Fibroblast of pulmonary artery (primary cell): ENCODE measurements at regions not wholly inside any gene's neighbourhood (a gene's known extent, or its start where the extent isn't known, plus 50 kb on each side); places are given as distances from the start of the nearest gene placed in this dataset.
A peak's percentile ranks its signal among the peaks of the same experiment; 100 is the strongest.

Experiments
- DNase-seq: peaks from one replicate; pipeline ENCODE4 v3.0.0-alpha.2; 2010; ENCODE audit warnings: low read depth
- H3K4me3 ChIP-seq: replicated peaks from 2 replicates; pipeline ENCODE4 v1.5.1; 2011; ENCODE audit warnings: low read depth, mild to moderate bottlenecking, control low read depth, low read length, moderate library complexity
- TF ChIP-seq, protein P1 (sequence below): IDR thresholded peaks from 2 replicates; pipeline ENCODE4 v1.5.1; 2011; ENCODE audit warnings: mild to moderate bottlenecking, control low read depth, low read length, inconsistent platforms; ENCODE audit errors: missing control alignments

DNA sequence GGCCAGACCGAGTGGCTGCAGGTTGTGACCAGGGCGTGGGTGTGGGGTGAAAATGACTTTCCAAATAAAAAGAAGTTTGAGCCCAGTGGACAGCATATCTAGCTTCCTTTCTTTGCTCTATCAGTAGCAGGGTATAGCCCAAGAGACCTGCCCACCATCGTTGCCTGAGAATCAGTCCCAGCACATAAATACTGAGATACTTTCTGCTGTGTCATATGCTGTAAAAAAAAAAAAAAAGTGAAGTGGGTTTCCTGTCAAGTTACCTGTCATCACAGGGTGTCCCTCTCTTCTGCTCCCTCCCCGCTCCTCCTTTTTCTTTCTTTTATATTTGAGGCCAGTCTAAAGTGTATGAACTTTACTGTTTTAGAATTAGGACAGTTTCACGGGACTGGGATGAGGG lies 330.3 kb upstream of the BOD1L1 start:
- TF ChIP-seq, protein P1, sequence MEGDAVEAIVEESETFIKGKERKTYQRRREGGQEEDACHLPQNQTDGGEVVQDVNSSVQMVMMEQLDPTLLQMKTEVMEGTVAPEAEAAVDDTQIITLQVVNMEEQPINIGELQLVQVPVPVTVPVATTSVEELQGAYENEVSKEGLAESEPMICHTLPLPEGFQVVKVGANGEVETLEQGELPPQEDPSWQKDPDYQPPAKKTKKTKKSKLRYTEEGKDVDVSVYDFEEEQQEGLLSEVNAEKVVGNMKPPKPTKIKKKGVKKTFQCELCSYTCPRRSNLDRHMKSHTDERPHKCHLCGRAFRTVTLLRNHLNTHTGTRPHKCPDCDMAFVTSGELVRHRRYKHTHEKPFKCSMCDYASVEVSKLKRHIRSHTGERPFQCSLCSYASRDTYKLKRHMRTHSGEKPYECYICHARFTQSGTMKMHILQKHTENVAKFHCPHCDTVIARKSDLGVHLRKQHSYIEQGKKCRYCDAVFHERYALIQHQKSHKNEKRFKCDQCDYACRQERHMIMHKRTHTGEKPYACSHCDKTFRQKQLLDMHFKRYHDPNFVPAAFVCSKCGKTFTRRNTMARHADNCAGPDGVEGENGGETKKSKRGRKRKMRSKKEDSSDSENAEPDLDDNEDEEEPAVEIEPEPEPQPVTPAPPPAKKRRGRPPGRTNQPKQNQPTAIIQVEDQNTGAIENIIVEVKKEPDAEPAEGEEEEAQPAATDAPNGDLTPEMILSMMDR = no peak
- no peak overlapping the region for H3K4me3 ChIP-seq
- no peak for DNase-seq

DNA sequence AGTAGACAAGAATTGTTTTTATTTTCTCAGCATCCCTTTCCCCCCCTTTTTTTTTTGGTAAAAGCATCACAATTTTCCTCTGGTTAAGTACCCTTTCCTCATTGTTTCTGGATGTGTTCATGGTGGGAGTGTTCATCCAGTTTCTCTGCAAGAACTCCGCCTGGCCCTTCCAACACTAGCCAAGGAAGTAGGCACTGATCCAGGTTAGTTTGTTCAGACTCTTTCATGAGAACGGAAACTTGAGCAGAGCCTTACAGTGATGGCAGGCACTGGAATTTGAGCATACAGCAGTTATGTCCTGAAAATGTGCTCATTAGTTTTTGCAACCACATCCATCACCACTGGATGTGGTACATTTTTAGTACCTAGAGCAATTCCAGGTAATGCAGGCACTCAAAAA lies 336.1 kb upstream of the BOD1L1 start:
- TF ChIP-seq, protein P1 = no peak
- no peak overlapping the region for H3K4me3 ChIP-seq
- peak; percentile 90 for DNase-seq

DNA sequence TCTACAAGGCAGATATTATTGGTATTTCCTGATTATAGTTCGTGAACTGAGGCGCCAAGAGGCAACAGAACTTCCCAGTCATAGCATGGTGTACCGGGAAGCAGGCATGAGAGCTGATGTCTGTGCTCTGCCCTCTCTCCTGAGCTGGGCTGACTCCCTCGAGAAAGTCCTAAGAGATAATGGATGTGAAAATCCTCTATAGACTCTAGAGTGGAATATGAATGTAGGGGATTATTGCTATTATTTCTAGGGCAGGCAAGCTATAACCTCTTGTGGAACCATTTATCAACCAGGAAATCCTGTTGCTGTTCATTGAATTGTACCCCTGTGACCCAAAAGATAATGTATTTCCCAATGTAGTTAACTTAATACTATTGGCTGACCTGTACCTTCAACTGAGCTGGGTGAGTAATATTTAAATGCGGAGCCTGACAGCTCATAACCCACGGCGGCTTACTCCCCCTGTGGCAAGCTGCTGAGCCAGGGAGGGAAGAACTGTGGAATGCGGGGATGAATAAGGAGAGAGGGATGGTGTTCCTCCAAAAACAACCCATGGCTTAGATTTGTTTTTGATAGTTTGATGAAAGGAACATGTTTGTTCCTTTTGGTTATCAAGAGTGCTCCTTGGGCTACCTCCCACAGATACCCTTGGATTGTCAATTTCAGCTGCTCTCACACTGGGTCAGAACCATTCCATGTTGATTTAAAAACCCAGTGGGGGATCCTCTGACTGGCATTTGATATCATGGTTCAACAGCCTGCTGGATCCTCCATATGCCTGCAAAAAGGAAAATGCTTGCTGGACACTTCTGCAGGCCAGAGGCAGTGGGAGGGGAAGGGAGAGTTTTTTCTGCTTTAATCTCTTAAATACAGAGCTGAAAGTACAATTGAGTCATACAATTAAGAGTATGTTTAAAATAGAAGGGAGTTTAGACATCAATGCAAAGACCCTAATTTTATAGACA lies 339.0 kb upstream of the BOD1L1 start:
- H3K4me3 ChIP-seq = no peak overlapping the region
- TF ChIP-seq, protein P1 = peak; percentile 26
- peak; percentile 90 for DNase-seq

DNA sequence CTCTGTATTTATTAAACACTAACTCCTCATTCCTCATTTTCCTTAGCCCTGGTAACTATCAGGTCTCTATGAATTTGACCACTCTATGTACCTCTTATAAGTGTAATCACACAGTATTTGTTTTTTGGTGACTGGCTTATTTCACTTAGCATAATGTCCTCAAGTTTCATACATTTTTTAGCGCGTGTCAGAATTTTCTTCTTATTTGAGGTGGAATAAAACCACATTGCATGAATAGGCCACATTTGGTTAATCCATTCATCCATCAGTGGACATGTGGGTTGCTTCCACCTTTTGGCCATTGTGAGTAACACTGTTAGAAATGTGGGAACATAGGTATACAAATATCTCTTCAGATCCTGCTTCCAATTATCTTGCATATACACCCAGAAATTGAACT lies 341.2 kb upstream of the BOD1L1 start:
- TF ChIP-seq, protein P1 = no peak
- H3K4me3 ChIP-seq = no peak overlapping the region
- DNase-seq = no peak

DNA sequence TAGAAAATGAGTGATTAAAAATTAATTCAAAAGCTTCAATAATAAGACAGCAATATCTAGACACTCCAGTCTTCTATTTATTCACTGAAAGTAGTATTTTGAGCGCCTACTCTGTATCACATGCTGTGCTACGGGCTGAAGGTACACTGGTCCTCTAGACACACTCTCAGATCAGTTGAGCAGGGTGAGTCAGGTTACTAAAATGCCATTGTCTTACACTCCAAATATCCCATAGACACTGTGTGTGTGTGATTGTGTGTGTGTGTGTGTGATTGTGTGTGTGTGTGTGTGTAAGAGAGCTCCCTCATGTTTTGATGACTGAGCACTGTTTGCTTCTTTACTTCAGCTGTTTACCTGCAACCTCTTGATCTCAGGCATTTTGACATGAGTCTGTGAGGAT lies 342.8 kb upstream of the BOD1L1 start:
- peak; percentile 49 for DNase-seq
- TF ChIP-seq, protein P1 = no peak
- no peak overlapping the region for H3K4me3 ChIP-seq

DNA sequence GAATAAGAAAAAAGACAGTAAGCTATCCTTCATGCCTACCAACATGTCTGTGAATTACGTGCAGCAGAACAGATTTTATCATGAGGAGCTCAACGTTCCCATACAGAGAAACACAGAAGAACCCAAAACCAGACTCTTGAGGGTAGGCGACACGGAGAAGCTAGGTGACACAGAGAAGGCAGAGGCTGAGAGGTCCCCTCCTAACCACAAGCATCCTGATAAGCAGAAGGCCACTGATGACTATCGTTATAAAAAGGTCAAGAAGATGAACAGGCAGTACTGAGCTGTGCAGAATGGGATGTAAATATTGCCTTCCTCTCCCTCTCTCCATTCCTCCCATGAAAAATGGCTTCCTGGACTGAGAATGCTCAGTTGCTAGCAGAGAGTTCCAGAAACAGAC lies 350.2 kb upstream of the BOD1L1 start:
- no peak overlapping the region for H3K4me3 ChIP-seq
- TF ChIP-seq, protein P1 = no peak
- DNase-seq = no peak
